ENCODE measurements at regions not wholly inside any gene's neighbourhood (a gene's known extent, or its start where the extent isn't known, plus 50 kb on each side); places are given as distances from the start of the nearest gene placed in this dataset.
A peak's percentile ranks its signal among the peaks of the same experiment; 100 is the strongest.

DNA sequence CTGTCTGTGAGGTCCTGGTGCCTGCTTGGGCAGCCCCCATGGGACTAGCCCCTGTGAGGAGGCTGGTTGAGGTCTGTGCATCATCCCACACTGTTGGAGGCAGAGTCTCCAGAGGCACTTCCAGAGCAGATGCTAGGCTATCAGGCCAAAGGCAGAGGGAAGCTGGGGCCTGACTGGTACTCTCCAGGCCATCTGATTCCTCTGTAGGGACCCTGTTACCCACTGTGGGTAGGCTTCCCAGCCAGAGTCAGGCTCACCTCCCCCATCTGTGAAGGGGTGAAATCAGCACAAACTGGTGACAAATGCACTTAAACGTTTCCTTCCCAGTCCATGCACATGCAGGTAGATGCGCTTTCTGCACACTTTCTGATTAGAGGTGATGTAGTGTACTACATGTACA, 212.6 kb upstream of the TOPAZ1 start:
- DNase-seq = no peak

DNA sequence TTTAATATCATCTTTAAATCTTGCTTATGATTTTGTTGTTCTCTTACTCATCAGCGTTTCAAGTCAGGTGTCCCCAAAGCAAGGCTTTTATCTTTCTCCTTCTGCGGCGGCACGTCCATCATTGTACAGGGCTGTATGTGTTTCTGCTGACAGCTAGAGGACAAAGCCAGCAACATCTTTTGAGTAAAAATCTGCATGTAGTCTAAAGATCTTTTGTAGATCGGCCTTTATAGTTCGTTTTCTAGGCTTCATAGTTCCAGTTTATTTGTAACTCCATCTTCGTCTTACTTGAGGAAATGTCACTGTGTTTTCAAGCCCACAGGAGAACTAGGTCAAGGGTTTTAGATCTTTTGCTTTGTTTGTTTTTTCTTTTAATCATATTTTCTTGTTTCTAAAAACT, 211.4 kb upstream of the TOPAZ1 start:
- DNase-seq = no peak

DNA sequence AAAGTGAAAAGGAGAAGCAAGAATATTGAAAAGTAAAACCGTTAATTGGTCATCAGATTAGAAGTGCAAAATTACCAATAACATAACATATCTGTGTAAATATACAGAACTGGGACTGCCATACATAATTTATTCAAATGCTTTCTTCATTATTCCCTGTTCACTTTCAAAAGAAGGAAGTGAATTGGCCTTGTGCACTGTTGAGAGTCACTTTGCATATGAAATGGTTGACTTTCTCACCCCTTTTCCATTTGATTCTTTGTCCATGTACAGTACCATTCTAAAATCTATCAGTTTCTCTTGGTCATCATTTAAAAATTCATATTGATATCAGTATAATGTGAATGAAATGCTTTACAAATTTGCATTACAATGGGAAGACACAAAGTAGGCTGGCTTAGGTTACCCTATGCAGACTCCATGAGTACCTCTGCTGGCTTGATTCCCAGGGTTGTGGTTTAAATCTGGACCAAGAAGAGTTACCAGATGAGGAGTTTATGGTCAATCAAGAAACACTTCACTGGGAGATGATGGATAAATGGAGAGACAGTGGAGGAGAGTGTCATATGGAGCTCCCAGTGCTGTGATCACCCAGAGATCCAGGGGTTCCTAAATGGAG, 210.9 kb upstream of the TOPAZ1 start:
- no peak for DNase-seq

DNA sequence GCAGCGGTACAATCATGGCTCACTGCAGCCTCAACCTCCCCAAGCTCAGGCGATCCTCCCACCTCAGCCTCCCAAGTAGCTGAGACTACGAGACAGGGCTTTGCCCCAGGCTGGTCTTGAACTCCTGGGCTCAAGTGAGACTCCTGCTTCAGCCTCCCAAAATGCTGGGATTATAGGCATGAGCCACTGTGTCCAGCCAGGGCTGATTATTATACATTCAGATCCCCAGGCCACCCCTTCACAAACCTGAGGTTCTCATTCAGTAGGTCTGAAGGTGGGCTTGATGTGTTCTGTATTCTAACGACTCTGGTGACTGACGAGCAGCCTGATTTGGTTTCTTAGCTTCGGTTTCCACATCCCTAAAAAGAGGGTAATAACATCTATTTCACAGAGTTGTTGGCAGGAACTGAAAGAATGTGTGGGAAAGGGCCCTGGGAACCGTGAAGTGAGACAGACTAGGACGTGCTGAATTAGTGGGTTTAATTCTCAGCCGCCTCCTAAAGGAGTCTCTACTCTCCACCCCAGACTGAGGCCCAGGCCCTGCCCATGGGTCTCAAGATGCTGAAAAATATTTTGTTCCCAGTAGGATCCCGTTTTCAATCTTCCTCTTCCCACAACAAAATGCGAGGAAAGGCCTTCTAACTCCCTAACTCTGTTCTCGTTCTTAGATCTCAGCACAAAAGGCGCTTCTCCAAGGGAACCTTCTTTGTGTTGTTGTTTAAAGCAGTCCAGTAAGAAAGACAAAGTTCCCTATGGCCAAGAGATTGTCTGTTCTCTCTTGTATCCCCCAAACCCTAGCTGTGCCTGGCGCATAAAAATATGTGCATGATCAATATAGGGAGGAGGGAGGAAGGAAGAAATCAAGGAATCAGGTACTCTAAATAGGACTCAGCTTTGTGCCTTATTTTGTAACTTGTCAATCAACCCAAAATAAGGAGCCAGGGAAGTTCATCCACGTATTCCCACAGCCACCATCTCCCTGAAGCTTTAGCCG, 210.0 kb upstream of the TOPAZ1 start:
- no peak for DNase-seq

DNA sequence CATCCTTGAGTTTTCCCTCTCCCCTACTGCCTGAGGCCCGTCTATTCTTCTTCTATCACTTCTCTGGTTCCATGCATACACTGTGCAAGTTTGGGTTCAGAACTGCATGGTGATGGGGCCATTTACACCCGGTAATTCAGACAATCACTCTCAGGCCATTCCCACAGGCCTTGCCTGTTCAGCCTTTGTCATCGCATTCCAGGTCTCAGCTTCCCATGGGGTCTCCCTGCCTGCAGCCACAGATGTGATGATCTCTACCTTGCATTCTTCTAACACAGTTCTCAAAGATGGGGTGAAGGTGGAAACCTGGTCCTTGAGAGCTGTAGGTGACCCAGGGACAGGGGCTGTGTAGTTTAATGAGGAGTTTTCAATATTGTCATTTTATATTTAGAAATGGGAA, 209.2 kb upstream of the TOPAZ1 start:
- no peak for DNase-seq

DNA sequence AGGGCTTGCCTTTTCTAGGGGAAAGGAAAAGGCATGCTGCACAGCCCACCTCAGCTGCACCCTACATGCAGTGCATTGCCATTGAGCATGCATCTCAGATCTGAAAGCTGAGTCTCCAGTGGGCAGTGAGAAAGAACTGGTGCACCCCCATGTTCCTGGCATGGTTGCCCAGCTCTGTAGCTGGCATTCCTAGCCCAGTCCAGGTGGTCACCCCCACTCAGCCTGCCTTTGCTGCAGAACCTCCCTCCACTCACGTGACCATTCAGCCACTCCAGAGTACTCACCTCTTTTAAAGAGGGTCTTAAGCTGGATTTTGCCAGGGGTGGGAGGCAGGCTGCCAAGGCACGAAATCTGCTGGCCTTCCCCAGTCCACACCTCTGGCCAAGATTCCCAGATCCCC, 208.6 kb upstream of the TOPAZ1 start:
- DNase-seq = no peak

DNA sequence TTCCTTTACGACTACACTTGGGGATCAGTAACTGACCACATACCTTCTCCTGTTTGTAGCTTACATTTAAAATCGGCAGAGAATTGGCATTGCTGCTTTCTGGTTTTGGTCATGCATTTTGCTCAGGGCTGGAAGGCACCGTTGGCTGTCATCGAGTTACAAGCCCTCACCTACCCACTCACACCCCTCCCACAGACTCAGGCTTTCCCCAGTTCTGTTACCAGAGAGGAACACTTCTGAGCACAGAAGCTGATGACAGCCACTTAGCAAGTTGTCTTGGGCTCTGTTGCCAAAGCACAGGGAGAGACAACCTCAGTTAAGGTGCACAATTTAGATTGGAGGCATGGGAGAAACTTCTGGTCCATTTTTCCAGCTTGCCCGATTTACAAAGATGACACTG, 204.8 kb upstream of the TOPAZ1 start:
- DNase-seq = no peak

DNA sequence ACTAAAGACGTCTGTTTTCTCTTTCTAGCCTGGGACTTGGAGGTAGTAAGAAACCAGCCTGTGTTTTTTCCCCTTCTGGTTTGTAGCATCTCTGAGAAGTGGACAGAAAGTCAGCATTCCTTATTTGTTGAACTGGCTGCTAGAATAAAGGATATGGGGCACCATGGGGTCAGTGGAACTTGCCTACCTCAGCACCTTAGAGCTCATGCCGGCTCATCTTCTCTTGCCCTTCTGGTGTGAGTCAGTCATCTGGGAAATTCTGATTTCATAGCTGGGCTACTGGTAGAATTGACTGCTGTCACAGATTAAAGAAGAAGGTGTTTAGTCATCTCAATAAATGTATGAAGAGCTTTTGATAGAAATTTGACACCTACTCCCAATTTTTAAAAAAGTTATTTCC, 202.7 kb upstream of the TOPAZ1 start:
- no peak for DNase-seq

DNA sequence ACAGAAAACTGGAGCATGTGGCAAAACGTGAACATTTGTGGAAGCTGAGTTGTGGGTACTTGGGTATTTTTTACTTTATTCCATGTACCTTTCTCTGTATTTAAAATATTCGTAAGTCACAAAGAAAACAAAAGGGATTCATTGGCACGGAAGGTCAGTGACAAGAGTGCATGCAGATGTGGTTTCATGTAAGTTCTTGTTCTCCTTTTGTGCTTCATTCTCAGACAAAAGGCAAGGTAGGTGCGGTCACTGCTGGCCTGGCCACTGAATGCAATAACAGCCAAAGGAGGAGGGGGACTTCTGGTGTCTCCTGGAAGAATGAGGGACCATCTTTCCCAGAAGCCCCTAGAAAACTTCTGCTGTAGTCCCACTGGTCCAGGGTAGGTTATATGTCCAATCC, 200.0 kb upstream of the TOPAZ1 start:
- no peak for DNase-seq

DNA sequence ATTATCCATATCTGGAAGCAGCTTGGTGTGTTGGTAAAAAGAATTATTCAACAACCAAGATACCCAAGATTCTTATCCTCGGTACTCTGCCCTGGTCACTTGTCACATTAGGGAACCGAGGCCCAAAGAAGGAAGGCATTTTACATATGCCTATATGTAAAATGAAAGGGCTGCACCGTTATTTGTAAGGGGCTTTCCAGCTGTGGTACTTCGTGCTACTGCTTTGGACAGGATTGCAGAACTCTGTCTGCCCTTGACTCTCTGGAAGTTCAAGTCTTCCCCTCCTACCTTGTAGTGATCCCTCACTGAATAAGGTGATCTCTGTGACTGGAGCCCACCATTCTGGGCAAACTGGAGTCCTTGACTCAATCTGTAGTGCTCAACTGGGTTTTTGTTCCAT, 198.9 kb upstream of the TOPAZ1 start:
- no peak for DNase-seq

DNA sequence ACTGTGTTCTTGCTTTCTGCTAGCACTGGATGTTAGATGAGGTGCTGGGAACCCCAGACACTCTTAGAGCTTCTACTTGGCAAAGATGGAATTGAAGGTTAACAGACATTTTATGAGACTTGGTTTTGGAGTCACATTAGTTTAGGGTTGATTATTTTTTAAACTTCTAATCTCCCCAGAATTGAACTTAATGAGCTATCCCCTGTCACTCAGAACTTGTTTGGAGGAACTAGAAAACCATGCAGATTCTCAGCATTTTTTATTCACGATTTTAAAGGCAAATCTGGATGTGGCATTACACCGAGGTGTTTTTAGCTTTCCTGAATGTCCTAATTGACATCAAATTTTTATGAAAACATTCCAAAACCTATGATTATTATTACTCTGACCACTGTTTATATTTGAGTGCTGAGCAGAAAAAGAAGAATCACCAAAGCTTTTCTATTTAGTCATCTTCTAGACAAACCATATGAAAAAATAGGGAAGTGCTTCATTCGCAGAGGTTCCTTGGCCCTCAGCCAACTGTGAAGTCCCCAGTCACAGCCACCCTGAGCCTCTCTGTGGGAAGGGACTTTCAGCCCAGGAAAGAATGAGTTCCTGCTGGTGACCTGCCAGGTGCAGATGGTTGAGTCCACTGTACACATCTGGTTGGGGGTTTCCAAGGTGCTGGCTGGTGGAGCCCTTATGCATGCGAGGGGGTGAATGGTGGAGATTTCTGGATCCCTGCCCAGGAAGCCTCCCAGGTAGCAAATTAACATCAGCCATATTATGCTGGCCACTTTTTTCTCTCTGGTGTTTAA, 196.0 kb upstream of the TOPAZ1 start:
- peak; percentile 18 to 67 for DNase-seq

DNA sequence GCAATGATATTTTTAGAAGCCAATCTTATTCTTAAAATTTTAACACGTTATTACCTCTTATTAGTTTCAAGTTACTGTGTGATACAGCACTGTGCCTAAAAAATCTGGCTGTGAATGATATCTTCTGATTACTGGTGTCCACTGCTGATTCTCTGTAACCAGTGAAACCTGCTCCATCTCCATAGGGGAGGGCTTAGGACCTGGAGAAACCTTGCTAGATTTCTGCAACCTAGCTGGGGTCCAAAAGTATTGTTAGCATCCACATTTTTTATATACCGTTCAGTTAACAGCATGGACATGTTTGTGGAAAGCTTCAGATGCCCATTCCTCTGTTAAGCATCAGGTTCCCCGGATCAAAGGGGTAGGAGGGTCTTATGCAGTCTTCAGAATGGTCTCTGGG, 193.9 kb upstream of the TOPAZ1 start:
- DNase-seq = no peak

DNA sequence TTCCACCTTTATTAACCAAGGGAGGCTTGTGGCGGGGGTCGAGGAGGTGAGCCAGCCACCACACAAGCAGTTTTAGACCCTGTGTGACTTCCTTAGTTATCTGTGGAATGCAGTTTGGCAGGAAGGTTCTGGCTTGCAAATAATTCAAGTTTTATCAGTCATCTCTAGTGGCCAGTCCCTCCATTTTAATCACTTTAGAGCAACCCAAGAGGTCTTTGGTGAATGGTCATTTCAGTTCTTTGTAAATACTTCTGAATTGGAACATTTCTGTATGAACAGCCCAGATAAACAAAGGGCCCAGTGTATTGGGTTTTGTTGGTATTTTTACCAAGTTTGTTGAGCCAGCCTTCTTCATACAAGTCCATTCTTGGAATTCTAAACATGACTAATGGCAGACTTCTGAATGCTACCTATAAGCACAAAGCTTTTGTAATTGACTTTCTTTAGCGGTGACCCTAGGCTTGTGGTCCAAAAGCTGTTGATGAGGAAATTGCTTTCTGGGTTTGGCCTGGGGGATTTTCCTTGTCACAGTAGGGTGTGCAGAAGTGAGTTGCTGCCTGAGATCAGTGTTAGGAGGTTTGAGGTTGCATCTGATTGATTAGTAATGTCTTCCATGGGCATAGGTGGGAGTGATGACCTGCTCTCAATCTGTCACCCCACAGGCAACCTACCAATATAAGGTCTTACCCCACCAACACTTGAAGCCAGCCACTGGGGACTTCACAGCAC, 193.3 kb upstream of the TOPAZ1 start:
- DNase-seq = no peak

DNA sequence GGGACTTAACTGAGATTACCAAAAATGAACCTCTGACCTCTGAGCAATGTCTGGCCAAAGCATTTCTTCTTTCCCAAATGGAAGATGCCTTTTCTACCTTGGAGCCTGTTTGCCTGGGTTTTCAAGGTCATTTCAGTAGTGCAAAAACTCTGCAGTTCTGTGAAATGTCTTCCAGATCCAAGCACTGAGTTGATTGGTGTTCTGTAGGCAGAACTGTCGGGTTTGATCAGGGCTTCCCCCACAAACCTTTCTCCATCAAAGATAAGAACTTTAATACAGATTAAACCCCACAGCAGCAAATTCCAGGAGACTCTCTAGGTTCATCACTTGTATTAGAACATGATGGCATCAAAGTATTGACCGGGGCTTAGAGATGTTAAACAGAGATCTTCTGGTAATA, 192.7 kb upstream of the TOPAZ1 start:
- no peak for DNase-seq

DNA sequence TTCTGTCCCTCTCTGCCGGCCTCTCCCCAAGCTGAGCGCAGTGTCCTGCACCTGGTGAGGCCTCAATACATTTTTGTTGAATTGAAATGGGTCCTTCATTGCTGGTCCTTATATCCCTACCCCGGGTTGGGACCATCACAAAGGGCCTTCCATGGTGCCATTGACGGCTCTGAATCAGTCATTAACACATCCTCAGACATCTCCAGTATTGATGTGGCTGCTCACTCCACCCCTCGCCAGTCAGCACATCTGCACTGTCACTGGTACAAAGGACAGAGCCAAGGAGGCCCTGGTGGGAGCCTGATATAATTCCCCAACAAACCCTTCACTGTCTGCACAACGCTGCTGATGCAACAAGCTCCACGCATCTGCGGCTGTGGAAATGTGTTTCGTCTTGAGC, 191.6 kb upstream of the TOPAZ1 start:
- no peak for DNase-seq

DNA sequence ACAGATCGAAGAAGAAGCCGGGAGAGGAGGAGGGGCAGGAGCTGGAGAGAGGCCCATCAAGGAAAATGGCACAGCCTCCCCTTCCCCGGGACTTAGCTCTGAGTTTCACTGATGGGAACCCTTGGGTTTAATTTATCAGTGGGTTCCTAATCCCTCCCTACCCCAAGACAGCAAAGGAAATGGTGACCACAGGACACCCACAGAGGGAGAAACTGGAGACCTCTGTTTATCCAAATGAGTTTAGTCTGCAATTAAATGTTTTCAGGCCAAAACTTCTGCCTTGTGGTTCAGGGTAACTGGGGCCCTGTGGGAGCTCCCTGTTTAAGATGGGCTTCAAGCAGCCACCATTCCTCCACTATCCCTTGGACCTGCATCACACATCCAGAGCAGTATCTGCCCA, 190.8 kb upstream of the TOPAZ1 start:
- no peak for DNase-seq

DNA sequence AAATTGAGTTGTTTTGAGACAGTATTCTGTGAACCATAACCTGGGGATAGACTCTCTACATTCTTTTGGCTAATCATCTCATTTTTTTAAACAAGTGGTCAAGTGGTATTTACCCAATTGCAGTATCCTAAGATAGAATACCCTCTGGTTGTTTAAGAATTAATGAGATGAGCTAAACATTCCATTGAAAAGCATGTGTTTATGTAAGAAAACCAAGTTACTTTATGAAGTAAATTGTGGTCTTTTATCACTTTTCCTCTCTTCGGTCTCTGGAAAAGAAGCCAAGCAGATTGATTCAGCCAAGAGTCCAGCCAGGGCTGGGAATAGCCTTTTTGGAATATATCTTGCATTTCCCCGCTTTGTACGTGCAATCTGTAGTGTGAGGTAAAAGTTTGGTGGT, 185.7 kb upstream of the TOPAZ1 start:
- no peak for DNase-seq

DNA sequence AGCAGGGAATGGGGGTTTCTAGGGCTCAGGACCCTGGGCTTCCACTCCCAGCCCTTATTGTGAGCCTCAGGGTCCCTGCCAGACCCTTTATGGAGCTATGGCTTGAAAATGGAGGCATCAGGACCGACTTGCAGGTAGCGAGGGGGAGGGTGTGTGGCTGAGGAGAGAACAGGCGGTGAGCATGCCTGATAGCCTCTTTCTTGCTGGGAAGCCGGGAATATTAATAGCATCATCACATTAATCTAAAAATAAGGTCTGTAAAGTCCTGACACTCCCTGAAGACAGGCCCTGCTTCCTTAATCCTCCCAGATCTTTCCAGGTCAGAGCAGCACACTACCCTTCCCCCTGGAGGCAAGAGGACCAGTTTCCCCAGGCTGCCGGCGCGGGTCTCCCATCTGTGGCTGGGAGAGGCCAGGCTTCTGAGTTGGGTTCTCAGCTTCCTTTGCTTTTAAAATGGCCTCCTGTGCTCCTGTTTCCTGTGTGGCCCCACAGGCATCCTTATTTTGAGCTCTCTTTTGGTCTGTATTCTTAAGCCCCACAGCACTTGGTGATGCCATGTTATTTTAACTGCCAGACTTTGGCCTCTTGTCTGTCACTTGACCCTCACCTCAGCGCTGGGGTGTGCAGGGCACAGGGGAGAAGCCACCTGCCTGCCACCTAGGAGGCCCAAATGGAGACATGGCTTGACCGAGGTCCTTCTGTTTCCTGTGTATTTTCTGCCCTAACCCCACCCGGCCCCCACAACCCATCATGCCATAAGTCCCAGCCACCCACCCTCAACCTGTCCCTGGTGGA, 185.0 kb upstream of the TOPAZ1 start:
- no peak for DNase-seq

DNA sequence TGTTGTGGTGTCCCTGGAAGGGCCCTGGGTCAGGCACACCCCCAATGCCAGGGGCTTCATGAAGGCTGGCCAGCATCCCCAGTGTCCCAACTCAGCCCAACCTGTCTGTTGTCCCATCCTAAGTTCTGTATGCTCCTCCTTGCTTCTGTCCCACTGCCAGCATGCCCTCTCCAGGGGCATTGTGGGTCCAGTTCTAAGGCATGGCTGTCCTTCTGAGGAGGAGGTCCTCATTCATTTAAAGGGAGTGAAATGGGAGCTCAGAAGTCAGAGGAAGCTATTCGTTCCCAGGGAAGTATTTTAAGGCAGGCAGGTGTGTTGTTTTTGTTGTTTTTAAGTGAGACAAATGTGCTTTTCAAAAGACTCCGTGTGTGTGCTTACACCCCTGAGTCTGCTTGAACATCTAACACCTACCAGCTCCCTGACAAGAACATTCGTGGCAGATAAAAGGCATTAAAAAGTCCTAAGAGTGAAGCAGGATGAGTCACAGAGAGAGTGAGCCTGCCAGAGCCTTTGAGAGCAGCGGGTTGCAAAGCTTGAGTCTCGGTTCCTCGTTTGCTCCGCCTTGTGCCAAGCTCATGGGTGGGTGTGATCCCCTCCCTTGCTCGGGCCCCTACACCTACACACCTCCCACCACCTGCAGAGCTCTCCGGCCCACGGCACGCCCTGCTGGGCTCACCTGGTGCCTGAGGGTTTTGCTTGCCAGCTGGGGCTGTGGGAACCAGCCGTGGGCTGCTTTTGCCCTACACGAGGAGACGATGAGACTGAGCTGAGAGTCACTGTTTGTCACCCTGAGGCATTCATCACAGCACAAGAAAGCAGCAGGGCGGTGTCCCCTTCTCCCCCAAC, 183.4 kb upstream of the TOPAZ1 start:
- DNase-seq = no peak

DNA sequence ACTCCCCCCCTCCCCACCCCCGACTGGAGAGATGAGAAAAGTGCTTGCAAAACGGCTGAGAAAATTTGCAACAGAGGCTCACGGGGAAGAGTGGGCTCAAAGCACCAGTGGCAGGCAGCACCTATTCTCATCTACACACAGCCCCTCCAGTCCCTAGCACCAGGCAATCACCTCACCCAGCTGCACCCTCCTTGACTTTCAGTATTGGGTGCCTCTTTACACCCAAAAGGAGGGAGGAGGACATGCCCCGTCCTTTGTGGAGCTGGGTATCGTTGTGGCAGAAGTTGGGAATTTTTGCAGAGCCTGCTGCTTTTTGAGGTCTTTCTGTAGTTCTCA, 182.8 kb upstream of the TOPAZ1 start:
- no peak for DNase-seq

DNA sequence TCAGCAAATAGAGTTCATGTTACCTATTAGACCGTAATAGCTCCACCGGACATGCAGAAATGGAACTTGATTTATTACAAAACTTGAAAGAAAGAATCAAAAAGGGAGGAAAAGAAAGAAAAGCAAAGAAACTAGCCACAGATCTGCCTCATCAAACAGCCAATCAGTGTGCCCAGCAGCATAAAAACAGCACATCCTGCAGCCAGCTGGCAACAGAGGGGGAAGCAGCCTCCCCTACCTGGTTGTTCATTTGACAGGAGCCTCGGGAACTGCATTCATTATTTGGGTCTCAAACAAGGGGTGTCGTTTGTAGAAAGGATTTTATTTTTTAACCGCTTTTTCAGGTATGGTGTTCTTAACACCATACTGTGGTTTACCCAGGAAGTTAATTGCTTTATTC, 181.5 kb upstream of the TOPAZ1 start:
- no peak for DNase-seq

All from bone marrow (tissue), 2 donors.